Mammary epithelial cell (primary cell): ENCODE measurements at regions not wholly inside any gene's neighbourhood (a gene's known extent, or its start where the extent isn't known, plus 50 kb on each side); places are given as distances from the start of the nearest gene placed in this dataset.
"Not testable (repeated sequence)": the region's sequence is repeated elsewhere in the genome, so short reads cannot be mapped to it uniquely, and the experiment has no call there.

Source experiments
- CTCF ChIP-seq, 2 donors: IDR thresholded peaks in 1 of 2; conservative IDR thresholded peaks in 1 of 2; 2 replicates each; pipeline ENCODE4 v1.5.1; 2011 to 2012; ENCODE audit warnings: inconsistent platforms in 2 of 2, low read length in 2 of 2, mild to moderate bottlenecking in 2 of 2, control low read depth in 1 of 2, low read depth in 1 of 2; ENCODE audit not compliant: insufficient read depth in 1 of 2; ENCODE audit errors: extremely low read depth in 1 of 2
- EZH2 ChIP-seq: IDR thresholded peaks from 2 replicates; pipeline ENCODE4 v1.6.1; 2012; ENCODE audit warnings: low read length, inconsistent platforms, borderline replicate concordance

- TF ChIP-seq CTCF (conservative IDR thresholded peaks at IDR 0.05 in 1 of 2, IDR thresholded peaks at IDR 0.05 in 1 of 2; ENCODE audit: extremely low read depth in 1 of 2, insufficient read depth in 1 of 2, low read depth in 1 of 2, low read length in 2 of 2); EZH2: not testable (repeated sequence)
Measured at GRCh38 chr15:30696439-30697314, 70.7 kb downstream of the ARHGAP11B start.
